MCF 10A (cell line): ENCODE measurements at regions not wholly inside any gene's neighbourhood (a gene's known extent, or its start where the extent isn't known, plus 50 kb on each side); places are given as distances from the start of the nearest gene placed in this dataset.

ENCODE experiments used
- BruUV-seq: library from RNA; stranded (reverse); fragments of 400-500 nt; replicated peaks from 2 replicates; lab custom pipeline; 2021; lab: Mats Ljungman, UMichigan
- CTCF ChIA-PET: fragments of 300-600 bp; sonication (Branson Sonifier 250); formaldehyde crosslinking; extraction: SDS; loops from one replicate; lab custom pipeline; 2021; ENCODE audit warnings: antibody characterized with exemption, inconsistent platforms; lab: Yijun Ruan, JAX
- POLR2A ChIA-PET: fragments of 300-600, 350-650 bp; sonication (Branson Sonifier 250); formaldehyde crosslinking; extraction: SDS; loops from one replicate; lab custom pipeline; 2020; ENCODE audit warnings: antibody characterized with exemption, inconsistent platforms; lab: Yijun Ruan, JAX
- DNase-seq: peaks from one replicate; pipeline ENCODE4 v3.0.0-alpha.2; 2018; ENCODE audit not compliant: unreplicated experiment
- H3K27ac Mint-ChIP-seq: one replicate; pipeline ENCODE4 v1.8.0; 2022; ENCODE audit warnings: mild to moderate bottlenecking, low read depth, mixed read lengths; ENCODE audit not compliant: unreplicated experiment
- H3K27me3 Mint-ChIP-seq: one replicate; pipeline ENCODE4 v1.8.0; 2022; ENCODE audit warnings: mixed read lengths; ENCODE audit not compliant: insufficient read depth, unreplicated experiment
- H3K36me3 Mint-ChIP-seq: one replicate; pipeline ENCODE4 v1.8.0; 2022; ENCODE audit warnings: mild to moderate bottlenecking, moderate library complexity, mixed read lengths; ENCODE audit not compliant: insufficient read depth, unreplicated experiment
- H3K4me1 Mint-ChIP-seq: one replicate; pipeline ENCODE4 v1.8.0; 2022; ENCODE audit warnings: mixed read lengths; ENCODE audit not compliant: insufficient read depth, unreplicated experiment
- H3K4me3 Mint-ChIP-seq: one replicate; pipeline ENCODE4 v1.8.0; 2022; ENCODE audit warnings: mild to moderate bottlenecking, moderate library complexity, mixed read lengths; ENCODE audit not compliant: unreplicated experiment
- H3K9me3 Mint-ChIP-seq: one replicate; pipeline ENCODE4 v1.8.0; 2022; ENCODE audit warnings: mixed read lengths; ENCODE audit not compliant: unreplicated experiment
- intact Hi-C: fragments of 100-400 bp; cut with micrococcal nuclease; formaldehyde crosslinking; loops from 2 replicates; pipeline ENCODE4 v1.14.1; 2022
- TF ChIP-seq, protein P1 (sequence below): fragments of 200-600 bp; IDR thresholded peaks from one replicate; pipeline ENCODE4 v1.8.0; 2022; ENCODE audit warnings: antibody characterized with exemption, mild to moderate bottlenecking; ENCODE audit not compliant: unreplicated experiment

DNA sequence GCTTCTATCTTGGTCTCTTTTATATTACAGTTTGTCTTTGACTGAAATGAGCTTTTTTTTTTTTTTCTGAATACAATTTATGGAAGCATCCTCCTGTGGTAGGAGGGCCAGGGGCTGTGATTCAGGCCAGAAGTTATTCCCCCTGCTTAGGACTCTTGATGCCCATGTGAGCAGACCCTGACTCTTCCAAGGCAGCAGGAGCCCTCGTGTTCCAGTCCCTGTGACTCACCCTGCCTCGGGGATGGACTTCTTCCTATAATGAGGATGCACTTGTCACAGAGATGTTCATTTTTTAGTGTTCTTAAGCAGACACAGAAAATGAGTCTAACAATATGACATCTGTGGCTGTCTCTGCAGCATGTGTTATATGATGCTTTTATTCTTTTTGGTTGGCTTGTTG lies 1293.7 kb upstream of the AUTS2 start:
- no TSS peak for BruUV-seq
- Mint-ChIP-seq H3K4me3 (no peak overlapping the region), H3K27ac (no peak overlapping the region), H3K36me3 (no peaks in the 10 kb centered on the region), H3K4me1 (no peaks in the 10 kb centered on the region), H3K9me3 (peaks cover 19% of the 10 kb centered on the region), H3K27me3 (no peaks in the 10 kb centered on the region)
- intact Hi-C loops, result no loop called here
- CTCF ChIA-PET, result interaction anchor here (0.6 to 0.8 kb wide), 2 partner anchors 81 to 1660 kb away, joined by 3 to 6 read pairs; no protein-coding TSS in a partner anchor
- TF ChIP-seq, protein P1, sequence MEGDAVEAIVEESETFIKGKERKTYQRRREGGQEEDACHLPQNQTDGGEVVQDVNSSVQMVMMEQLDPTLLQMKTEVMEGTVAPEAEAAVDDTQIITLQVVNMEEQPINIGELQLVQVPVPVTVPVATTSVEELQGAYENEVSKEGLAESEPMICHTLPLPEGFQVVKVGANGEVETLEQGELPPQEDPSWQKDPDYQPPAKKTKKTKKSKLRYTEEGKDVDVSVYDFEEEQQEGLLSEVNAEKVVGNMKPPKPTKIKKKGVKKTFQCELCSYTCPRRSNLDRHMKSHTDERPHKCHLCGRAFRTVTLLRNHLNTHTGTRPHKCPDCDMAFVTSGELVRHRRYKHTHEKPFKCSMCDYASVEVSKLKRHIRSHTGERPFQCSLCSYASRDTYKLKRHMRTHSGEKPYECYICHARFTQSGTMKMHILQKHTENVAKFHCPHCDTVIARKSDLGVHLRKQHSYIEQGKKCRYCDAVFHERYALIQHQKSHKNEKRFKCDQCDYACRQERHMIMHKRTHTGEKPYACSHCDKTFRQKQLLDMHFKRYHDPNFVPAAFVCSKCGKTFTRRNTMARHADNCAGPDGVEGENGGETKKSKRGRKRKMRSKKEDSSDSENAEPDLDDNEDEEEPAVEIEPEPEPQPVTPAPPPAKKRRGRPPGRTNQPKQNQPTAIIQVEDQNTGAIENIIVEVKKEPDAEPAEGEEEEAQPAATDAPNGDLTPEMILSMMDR, result no peak
- no peak for DNase-seq
- POLR2A ChIA-PET, result no interaction called here

DNA sequence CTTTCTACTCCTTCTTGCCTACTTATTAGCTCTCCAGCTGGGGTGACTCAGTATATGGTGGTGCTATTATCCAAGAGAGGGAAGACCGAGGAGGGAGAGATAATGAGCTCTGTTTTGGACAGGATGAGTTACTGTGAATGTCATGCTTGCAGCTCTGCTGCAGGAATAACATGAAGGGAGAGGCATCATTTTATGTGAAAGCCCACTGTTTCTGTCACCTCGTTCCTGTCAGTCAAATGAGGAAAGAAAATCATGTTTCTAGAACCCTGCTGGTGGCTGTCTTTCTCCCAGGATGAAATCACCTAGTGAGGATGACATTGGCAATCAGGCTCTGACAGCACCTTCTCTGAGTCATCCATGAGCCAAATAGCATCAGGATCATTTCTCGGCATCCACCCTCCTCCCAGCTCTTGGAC lies 1291.6 kb upstream of the AUTS2 start:
- H3K4me1 Mint-ChIP-seq, result no peaks in the 10 kb centered on the region
- intact Hi-C loops, result no loop called here
- H3K27ac Mint-ChIP-seq, result no peak overlapping the region

DNA sequence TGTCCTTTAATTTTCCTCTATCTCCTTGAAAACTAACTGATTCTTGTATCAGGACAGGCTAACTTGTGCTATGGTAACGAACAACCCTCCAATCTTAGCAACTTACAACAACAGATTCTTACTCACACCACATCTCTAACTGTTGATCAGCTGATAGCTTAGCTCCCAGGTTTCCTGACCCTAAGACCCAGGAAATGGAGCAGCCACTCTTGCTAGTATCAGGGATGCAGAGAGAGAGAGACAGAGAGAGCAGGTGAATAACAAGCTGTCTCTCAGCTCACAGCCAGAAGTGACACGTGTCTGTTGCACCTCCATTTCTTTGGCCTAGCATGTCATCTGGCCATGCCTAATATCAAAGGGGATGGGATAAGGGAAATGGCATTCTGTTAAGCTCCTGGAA lies 1289.0 kb upstream of the AUTS2 start:
- H3K4me1 Mint-ChIP-seq, result no peaks in the 10 kb centered on the region
- BruUV-seq, result no TSS peak
- intact Hi-C loops, result no loop called here
- POLR2A ChIA-PET, result no interaction called here
- H3K36me3 Mint-ChIP-seq, result no peaks in the 10 kb centered on the region
- DNase-seq, result no peak
- H3K27ac Mint-ChIP-seq, result no peak overlapping the region
- no peaks in the 10 kb centered on the region for H3K27me3 Mint-ChIP-seq
- CTCF ChIA-PET, result no interaction called here
- peaks cover 13% of the 10 kb centered on the region for H3K9me3 Mint-ChIP-seq
- no peak overlapping the region for H3K4me3 Mint-ChIP-seq
- TF ChIP-seq, protein P1, result no peak

More for the DNA sequence above, 1291.6 kb upstream of the AUTS2 start:
- Mint-ChIP-seq H3K4me3 (no peak overlapping the region), H3K9me3 (peaks cover 8% of the 10 kb centered on the region), H3K36me3 (no peaks in the 10 kb centered on the region), H3K27me3 (no peaks in the 10 kb centered on the region)
- DNase-seq, result no peak
- POLR2A ChIA-PET, result no interaction called here
- BruUV-seq, result no TSS peak
- CTCF ChIA-PET, result no interaction called here
- TF ChIP-seq, protein P1, result no peak

DNA sequence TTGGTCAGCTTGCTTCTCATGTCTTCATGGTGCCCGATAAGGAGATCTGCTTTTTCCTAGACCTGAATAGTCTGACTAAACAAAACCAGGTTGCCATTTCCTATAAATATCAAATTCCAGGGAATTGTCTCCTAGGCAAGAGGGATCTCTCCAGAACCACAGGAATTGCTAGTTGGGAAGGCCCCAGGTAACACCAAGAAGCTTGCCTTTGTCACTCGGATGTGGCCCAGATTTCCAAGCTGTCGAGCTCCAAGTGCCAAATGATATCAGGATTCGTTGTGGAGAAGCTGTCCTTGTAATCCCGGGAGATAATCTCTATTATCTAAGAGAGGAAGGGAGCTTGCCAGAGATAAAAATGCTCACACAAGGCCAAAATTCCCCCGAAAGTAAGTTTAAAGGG lies 1288.5 kb upstream of the AUTS2 start:
- TF ChIP-seq, protein P1, result no peak
- H3K4me1 Mint-ChIP-seq, result no peaks in the 10 kb centered on the region
- POLR2A ChIA-PET, result interaction anchor here (0.6 kb wide), 1 partner anchor 11 kb away, joined by 3 read pairs; no protein-coding TSS in a partner anchor
- H3K36me3 Mint-ChIP-seq, result no peaks in the 10 kb centered on the region
- no peaks in the 10 kb centered on the region for H3K27me3 Mint-ChIP-seq
- CTCF ChIA-PET, result interaction anchor here (0.6 kb wide), 1 partner anchor 32 kb away, joined by 3 read pairs; no protein-coding TSS in a partner anchor
- no peak overlapping the region for H3K27ac Mint-ChIP-seq
- intact Hi-C loops, result no loop called here
- peaks cover 11% of the 10 kb centered on the region for H3K9me3 Mint-ChIP-seq
- no peak overlapping the region for H3K4me3 Mint-ChIP-seq
- BruUV-seq, result no TSS peak
- no peak for DNase-seq
